Loucy (cell line): ENCODE measurements at regions not wholly inside any gene's neighbourhood (a gene's known extent, or its start where the extent isn't known, plus 50 kb on each side); places are given as distances from the start of the nearest gene placed in this dataset.

ENCODE experiments used
- H2AFZ ChIP-seq: fragments of 200-600 bp; sonication (generic); 2 replicates; pipeline ENCODE4 v1.6.0; 2016; ENCODE audit warnings: antibody characterized with exemption, mild to moderate bottlenecking, low read length, moderate library complexity
- H3F3A ChIP-seq: fragments of 200-600 bp; 2 replicates; pipeline ENCODE4 v1.6.0; 2016; ENCODE audit warnings: antibody characterized with exemption, low read depth, mild to moderate bottlenecking
- H3K27me3 ChIP-seq: fragments of 200-600 bp; sonication (generic); 2 replicates; pipeline ENCODE4 v1.6.1; 2014; ENCODE audit warnings: low read length, mild to moderate bottlenecking; ENCODE audit not compliant: insufficient read depth, poor library complexity, severe bottlenecking
- H3K36me3 ChIP-seq: fragments of 200-600 bp; sonication (generic); 2 replicates; pipeline ENCODE4 v1.6.1; 2016; ENCODE audit warnings: low read length; ENCODE audit not compliant: insufficient read depth
- H3K4me1 ChIP-seq: fragments of 200-600 bp; sonication (generic); 2 replicates; pipeline ENCODE4 v1.5.1; 2014; ENCODE audit warnings: low read length, mild to moderate bottlenecking; ENCODE audit not compliant: insufficient read depth, poor library complexity, severe bottlenecking
- H3K4me2 ChIP-seq: fragments of 200-600 bp; sonication (generic); 2 replicates; pipeline ENCODE4 v1.6.0; 2014; ENCODE audit warnings: antibody characterized with exemption, low read length, low read depth, mild to moderate bottlenecking; ENCODE audit not compliant: poor library complexity, severe bottlenecking
- H3K4me3 ChIP-seq: fragments of 200-600 bp; sonication (generic); 2 replicates; pipeline ENCODE4 v1.5.1; 2014; ENCODE audit warnings: low read length, mild to moderate bottlenecking, mixed read lengths; ENCODE audit not compliant: poor library complexity, severe bottlenecking
- H3K79me2 ChIP-seq: fragments of 200-600 bp; sonication (generic); 2 replicates; pipeline ENCODE4 v1.6.1; 2014; ENCODE audit warnings: low read length; ENCODE audit not compliant: insufficient read depth
- H3K9ac ChIP-seq: fragments of 200-600 bp; sonication (generic); 2 replicates; pipeline ENCODE4 v1.6.0; 2014; ENCODE audit warnings: mild to moderate bottlenecking, low read depth, low read length, moderate library complexity; ENCODE audit not compliant: poor library complexity, severe bottlenecking
- H3K9me2 ChIP-seq: fragments of 200-600 bp; sonication (generic); replicated peaks from 2 replicates; pipeline ENCODE4 v1.6.1; 2016; ENCODE audit warnings: low read depth, low read length, mixed read lengths
- H3K9me3 ChIP-seq: fragments of 200-600 bp; sonication (generic); 2 replicates; pipeline ENCODE4 v1.6.1; 2014; ENCODE audit warnings: mild to moderate bottlenecking, antibody characterized with exemption, low read length, low read depth; ENCODE audit not compliant: insufficient read depth
- H4K20me1 ChIP-seq: fragments of 200-600 bp; sonication (generic); 2 replicates; pipeline ENCODE4 v1.6.0; 2014; ENCODE audit warnings: antibody characterized with exemption, low read length, mild to moderate bottlenecking; ENCODE audit not compliant: insufficient read depth, poor library complexity, severe bottlenecking
- EZH2phosphoT487 ChIP-seq: fragments of 200-600 bp; IDR thresholded peaks from 2 replicates; pipeline ENCODE4 v1.6.1; 2018; ENCODE audit warnings: antibody characterized with exemption, mild to moderate bottlenecking, moderate library complexity, borderline replicate concordance
- TF ChIP-seq, protein P1 (sequence below): fragments of 200-600 bp; sonication (generic); conservative IDR thresholded peaks from 2 replicates; pipeline ENCODE4 v1.5.1; 2014; ENCODE audit warnings: mild to moderate bottlenecking, antibody characterized with exemption, low read length

DNA sequence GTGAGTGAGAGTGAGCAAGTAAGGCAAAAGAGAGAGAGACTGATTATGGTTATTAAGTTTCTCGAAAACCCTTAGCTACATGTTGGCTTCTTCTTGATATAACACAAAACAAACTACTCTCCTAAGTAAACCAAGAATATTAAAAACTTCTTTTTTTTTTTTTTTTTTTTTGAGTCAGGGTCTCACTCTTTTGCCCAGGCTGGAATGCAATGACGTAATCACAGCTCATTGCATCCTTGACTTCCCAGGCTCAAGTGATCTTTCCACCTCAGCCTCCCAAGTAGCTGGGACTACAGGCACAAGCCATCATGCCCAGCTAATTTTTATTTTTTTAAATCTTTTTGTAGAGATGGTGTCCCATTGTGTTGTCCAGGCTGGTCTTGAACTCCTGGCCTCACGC, 102.2 kb upstream of the IL6 start:
- H2AFZ ChIP-seq = no peak overlapping the region
- H3K9ac ChIP-seq = no peak overlapping the region
- no peaks in the 10 kb centered on the region for H3K9me2 ChIP-seq
- TF ChIP-seq EZH2phosphoT487 = no peak
- TF ChIP-seq, protein P1, sequence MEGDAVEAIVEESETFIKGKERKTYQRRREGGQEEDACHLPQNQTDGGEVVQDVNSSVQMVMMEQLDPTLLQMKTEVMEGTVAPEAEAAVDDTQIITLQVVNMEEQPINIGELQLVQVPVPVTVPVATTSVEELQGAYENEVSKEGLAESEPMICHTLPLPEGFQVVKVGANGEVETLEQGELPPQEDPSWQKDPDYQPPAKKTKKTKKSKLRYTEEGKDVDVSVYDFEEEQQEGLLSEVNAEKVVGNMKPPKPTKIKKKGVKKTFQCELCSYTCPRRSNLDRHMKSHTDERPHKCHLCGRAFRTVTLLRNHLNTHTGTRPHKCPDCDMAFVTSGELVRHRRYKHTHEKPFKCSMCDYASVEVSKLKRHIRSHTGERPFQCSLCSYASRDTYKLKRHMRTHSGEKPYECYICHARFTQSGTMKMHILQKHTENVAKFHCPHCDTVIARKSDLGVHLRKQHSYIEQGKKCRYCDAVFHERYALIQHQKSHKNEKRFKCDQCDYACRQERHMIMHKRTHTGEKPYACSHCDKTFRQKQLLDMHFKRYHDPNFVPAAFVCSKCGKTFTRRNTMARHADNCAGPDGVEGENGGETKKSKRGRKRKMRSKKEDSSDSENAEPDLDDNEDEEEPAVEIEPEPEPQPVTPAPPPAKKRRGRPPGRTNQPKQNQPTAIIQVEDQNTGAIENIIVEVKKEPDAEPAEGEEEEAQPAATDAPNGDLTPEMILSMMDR = no peak
- no peaks in the 10 kb centered on the region for H3F3A ChIP-seq
- no peak overlapping the region for H3K4me3 ChIP-seq
- H4K20me1 ChIP-seq = no peaks in the 10 kb centered on the region
- no peaks in the 10 kb centered on the region for H3K9me3 ChIP-seq
- no peaks in the 10 kb centered on the region for H3K4me1 ChIP-seq
- H3K36me3 ChIP-seq = no peaks in the 10 kb centered on the region
- H3K79me2 ChIP-seq = no peaks in the 10 kb centered on the region
- no peaks in the 10 kb centered on the region for H3K27me3 ChIP-seq
- no peak overlapping the region for H3K4me2 ChIP-seq

DNA sequence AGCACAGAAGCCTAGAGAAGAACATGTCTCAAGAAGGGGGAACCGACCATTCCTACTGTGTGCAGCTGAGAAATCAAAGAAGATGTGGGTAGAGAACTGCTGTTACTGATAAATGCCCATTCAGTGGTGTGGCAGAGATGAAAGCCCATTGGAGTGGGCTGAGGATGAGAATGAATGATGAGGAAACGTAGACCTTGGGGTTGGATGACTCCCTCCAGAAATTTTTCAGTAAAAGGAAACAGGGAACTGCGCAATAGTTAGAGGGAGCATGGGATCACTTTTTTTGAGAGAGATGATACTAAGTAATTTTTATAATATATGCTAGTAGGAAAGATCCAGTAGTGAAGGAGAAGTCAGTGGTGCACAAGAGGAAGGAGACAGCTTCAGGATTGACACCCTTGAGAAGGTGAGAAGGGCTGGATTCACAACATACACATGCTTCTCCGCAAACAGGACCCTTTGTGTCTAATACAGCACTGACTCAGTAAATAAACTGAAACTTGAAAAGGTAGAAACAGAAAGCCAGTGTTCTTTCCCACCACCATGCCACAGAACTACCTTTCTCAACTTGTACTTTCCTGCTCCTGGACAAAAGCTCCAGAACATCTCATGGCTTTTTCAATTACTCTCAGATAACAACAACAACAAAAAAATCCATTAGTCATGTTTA, 104.7 kb upstream of the IL6 start:
- Histone ChIP-seq H3K4me2 (no peak overlapping the region), H3K4me3 (no peak overlapping the region), H3K9me3 (0 out of 2 replicates have a peak, but pooled peaks cover 5% of the 10 kb centered on the region), H2AFZ (no peak overlapping the region), H3K9me2 (no peaks in the 10 kb centered on the region), H4K20me1 (no peaks in the 10 kb centered on the region), H3K4me1 (no peaks in the 10 kb centered on the region), H3K79me2 (no peaks in the 10 kb centered on the region), H3K36me3 (no peaks in the 10 kb centered on the region), H3K27me3 (no peaks in the 10 kb centered on the region), H3F3A (no peaks in the 10 kb centered on the region), H3K9ac (no peak overlapping the region)
- TF ChIP-seq, protein P1 = no peak
- no peak for TF ChIP-seq EZH2phosphoT487

DNA sequence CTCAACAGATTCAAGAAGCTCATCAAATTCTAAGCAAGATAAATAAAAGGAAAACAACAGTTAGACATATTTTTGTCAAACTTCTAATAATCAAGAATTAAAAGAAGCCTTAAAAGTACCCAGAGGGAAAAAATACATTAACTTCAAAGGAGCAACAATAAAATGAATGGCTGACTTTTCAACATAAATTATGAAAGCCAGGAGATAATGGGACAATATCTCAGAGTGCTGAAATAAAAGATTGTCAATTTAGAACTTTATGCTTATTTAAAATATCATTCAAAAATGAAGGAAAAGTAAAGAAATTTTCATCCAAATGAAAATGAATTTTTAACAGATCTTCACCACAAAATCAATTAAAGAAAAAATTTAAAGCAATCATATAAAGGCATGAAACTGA, 108.5 kb upstream of the IL6 start:
- 0 out of 2 replicates have a peak, but pooled peaks cover 5% of the 10 kb centered on the region for H3K9me3 ChIP-seq
- H3K36me3 ChIP-seq = no peaks in the 10 kb centered on the region
- H3K4me3 ChIP-seq = no peak overlapping the region
- no peaks in the 10 kb centered on the region for H3K79me2 ChIP-seq
- H3K4me2 ChIP-seq = no peak overlapping the region
- no peak overlapping the region for H3K9ac ChIP-seq
- TF ChIP-seq, protein P1 = no peak
- TF ChIP-seq EZH2phosphoT487 = no peak
- H2AFZ ChIP-seq = no peak overlapping the region
- no peaks in the 10 kb centered on the region for H4K20me1 ChIP-seq
- no peaks in the 10 kb centered on the region for H3K27me3 ChIP-seq
- H3F3A ChIP-seq = no peaks in the 10 kb centered on the region
- no peaks in the 10 kb centered on the region for H3K4me1 ChIP-seq
- H3K9me2 ChIP-seq = no peaks in the 10 kb centered on the region
